GM18907 (cell line): ENCODE measurements at regions not wholly inside any gene's neighbourhood (a gene's known extent, or its start where the extent isn't known, plus 50 kb on each side); places are given as distances from the start of the nearest gene placed in this dataset.

Experiments
- ATAC-seq: cut with Tn5 transposase; IDR thresholded peaks from one replicate; pipeline ENCODE4 v1.9.1; 2021; ENCODE audit warnings: mild to moderate bottlenecking, moderate library complexity; ENCODE audit not compliant: unreplicated experiment

DNA sequence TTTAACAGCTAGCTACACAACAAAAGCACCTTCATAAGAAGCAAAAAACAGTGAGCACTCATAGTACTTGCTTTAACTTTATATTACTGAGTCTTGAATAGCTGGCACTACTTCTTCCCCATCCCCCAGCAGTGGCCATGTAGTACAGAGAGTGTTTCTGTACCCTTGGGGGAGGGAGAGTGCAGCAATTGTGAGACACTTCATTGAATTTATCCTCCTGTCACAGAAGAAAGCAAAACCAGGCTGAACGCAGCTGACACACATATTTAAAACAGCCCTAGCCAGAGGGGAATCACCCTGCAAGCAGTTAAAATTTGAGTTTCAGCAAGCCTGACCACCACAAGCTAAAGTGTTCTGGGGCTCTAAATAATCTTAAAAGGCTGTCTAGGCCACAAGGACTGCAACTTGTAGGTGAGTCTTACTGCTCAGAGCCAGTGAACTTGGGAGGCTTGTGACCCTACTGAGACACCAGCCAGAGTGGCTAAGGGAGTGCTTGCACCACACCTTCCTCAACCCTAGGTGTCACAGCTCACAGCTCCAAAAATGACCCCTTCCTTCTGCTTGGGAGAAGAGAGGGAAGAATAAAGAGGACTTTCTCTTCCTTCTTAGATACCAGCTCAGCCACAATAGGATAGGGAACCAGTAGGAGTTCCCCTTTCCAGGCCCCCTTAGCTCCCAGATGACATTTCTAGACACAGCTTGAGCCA, 97.7 kb upstream of the MEOX2 start:
- no peak for ATAC-seq

DNA sequence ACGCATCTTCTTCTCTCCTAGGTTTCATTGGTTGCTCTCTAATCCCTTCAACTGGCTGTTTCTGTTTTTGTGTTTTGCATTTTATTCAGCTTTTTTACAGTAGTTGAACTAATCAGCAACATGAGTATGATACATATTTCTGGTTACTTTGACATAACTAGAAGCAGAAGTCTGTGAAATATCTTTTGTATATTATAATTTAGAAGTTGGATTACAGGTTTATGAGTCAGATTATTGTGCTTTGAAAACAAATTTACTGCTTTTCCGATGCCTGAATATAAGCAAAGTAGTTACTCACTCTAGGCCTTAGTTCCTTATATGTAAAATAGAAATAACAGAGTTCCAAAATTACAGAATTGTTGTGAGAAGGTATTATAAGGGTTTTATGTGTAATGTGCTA, 96.2 kb upstream of the MEOX2 start:
- no peak for ATAC-seq

- no peak for ATAC-seq
These were observed 95.5 kb upstream of the MEOX2 start for GRCh38 chr7:15781944-15782343.

GRCh38 chr7:15780271-15780670, 93.8 kb upstream of the MEOX2 start:
- no peak for ATAC-seq

- no peak for ATAC-seq
These were observed 91.7 kb upstream of the MEOX2 start for GRCh38 chr7:15778191-15778590.

GRCh38 chr7:15765753-15766152, 79.3 kb upstream of the MEOX2 start:
- no peak for ATAC-seq

DNA sequence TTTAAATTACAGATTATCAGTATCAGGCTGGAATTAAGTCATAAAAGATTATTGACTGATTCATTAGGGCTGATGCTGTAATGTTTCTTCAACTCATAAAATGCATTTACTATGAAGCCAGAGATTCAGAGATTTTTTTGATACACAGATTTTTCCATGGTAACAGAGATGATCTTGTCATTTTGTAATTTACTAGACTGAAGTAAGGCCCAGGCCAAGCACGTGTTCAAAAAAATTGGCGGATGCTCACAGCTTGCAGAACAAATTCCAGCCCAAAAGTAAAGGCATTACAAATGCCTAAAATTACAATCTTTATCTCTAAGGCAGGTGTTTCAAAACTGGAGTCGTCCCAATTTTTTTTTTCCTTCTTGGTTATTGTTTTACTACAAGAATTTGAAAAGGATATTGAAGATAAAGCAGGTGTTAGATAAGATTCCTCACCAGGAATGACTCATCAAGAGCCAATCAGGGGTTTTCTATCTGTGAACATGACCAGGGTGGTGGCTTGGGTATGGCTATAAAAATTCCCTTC, 78.4 kb upstream of the MEOX2 start:
- no peak for ATAC-seq

- no peak for ATAC-seq
These were observed 77.5 kb upstream of the MEOX2 start for GRCh38 chr7:15764010-15764409.

- ATAC-seq: no peak
These were observed 70.8 kb upstream of the MEOX2 start for GRCh38 chr7:15757041-15758000.

DNA sequence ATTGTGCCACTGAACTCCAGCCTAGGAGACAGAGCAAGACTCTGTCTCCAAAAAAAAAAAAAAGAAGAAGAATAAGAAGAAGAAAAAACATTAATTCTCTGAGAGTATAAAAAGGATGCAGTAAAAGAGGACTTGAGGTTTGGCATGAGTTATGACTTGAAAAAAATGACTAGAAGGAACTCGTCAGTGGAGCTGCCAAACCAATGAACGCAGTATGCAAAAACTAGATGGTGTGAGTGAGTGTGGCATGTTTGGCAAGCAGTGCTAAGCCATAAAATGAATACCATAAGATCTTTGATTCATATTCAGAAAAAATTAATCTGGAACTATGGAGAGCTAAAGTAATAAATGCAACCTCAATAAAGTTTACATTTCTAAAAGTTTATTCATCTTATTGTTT, 68.6 kb upstream of the MEOX2 start:
- no peak for ATAC-seq

DNA sequence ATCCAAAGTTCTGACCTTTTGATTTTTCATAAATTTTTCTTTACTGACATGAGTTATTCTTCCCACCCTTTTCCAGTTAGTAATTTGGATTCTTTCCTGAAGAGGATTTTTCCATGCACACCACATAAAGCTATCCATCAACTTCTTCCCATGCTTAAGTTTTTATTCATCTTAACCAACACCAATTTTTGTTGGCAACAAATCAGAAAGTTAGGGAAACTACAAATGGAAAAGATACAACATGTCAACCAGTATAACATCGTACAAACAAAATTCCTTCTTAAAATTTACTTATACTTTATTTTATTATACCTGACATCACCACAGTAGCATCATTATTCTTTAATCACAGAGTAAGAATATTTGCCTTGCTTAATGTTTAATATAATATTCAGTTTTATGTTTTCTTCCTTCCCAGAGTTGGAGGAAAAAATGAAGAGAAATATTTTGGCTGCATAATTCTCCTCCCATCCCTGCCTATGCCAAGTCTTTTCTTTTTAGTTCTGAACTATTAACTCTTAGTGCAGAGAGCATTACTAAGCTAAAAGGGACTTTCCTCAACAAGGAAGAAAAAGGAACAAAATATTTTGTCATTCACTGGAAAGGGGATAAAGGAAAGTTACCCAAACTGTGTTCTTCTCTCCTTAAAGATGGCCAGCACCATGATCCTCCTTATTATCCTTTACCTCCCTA, 67.5 kb upstream of the MEOX2 start:
- no peak for ATAC-seq

DNA sequence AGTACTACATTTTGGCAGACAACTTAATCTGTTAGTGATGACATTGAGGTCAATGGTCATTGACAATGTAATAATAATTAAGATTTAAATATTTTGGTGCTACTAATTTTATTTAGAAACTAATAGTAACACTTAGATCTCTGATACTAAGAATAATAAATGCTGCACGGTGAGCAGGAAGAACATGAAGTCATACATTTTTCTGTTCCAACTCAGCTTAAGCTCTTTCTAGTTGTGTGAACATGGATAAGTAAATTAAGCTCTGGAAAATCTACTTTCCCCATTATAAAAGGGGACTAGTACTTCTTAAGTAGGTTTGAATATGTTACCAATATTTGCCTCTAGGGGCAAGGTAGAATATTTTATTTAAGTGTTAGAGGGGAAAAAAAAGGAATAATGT, 65.9 kb upstream of the MEOX2 start:
- ATAC-seq: no peak

GRCh38 chr7:15751191-15751701, 64.8 kb upstream of the MEOX2 start:
- ATAC-seq: no peak

- ATAC-seq: no peak
These were observed 64.2 kb upstream of the MEOX2 start for GRCh38 chr7:15750727-15751126.

GRCh38 chr7:15749631-15750030, 63.1 kb upstream of the MEOX2 start:
- no peak for ATAC-seq

GRCh38 chr7:15747712-15748111, 61.2 kb upstream of the MEOX2 start:
- no peak for ATAC-seq

DNA sequence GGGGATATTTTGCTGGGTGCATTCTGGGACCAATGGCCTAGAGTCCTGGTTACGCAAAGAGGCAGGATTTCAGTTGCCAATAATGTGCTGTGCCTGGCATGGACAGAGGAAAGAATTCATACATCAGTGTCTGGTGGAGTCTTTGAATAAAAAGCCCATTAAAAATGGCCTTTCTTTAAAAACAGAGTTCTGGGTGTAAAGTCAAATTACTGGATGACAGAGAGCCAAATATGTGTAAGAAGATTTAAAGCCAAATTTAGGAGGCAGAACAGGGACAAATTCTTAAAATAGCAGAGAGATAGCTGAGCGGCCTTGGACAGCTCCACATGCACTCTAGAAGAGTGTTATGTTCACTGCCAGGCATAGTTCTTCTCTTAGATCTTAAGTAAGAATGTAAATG, 60.8 kb upstream of the MEOX2 start:
- no peak for ATAC-seq

GRCh38 chr7:15743926-15744480, 57.5 kb upstream of the MEOX2 start:
- no peak for ATAC-seq

- no peak for ATAC-seq
These were observed 51.1 kb upstream of the MEOX2 start for GRCh38 chr7:15737601-15738000.
